ENCODE measurements at regions not wholly inside any gene's neighbourhood (a gene's known extent, or its start where the extent isn't known, plus 50 kb on each side); places are given as distances from the start of the nearest gene placed in this dataset.

GRCh38 chr2:128425216-128425615 is 106.5 kb upstream of the HS6ST1 start:
- TF ChIP-seq, protein P1, sequence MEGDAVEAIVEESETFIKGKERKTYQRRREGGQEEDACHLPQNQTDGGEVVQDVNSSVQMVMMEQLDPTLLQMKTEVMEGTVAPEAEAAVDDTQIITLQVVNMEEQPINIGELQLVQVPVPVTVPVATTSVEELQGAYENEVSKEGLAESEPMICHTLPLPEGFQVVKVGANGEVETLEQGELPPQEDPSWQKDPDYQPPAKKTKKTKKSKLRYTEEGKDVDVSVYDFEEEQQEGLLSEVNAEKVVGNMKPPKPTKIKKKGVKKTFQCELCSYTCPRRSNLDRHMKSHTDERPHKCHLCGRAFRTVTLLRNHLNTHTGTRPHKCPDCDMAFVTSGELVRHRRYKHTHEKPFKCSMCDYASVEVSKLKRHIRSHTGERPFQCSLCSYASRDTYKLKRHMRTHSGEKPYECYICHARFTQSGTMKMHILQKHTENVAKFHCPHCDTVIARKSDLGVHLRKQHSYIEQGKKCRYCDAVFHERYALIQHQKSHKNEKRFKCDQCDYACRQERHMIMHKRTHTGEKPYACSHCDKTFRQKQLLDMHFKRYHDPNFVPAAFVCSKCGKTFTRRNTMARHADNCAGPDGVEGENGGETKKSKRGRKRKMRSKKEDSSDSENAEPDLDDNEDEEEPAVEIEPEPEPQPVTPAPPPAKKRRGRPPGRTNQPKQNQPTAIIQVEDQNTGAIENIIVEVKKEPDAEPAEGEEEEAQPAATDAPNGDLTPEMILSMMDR (IDR thresholded peaks at IDR 0.05): no peak
- no peak for TF ChIP-seq POLR2A (IDR thresholded peaks at IDR 0.05)

All from right lobe of liver (tissue), 4 donors.